Mesenchymal stem cell (in vitro differentiated cells and primary cell): ENCODE measurements at regions not wholly inside any gene's neighbourhood (a gene's known extent, or its start where the extent isn't known, plus 50 kb on each side); places are given as distances from the start of the nearest gene placed in this dataset.

Experiments used
- DNase-seq: peaks from one replicate; pipeline ENCODE4 v3.0.0-alpha.2; 2013
- H2AFZ ChIP-seq: one replicate; pipeline ENCODE4 v1.6.1; 2013; ENCODE audit warnings: low read depth, mild to moderate bottlenecking, control low read depth, inconsistent platforms, low read length, moderate library complexity
- H2AK5ac ChIP-seq: 2 replicates; pipeline ENCODE4 v1.6.1; 2013; ENCODE audit warnings: low read length, moderate library complexity, mild to moderate bottlenecking, inconsistent platforms; ENCODE audit not compliant: severe bottlenecking
- H2BK120ac ChIP-seq: one replicate; pipeline ENCODE4 v1.6.1; 2013; ENCODE audit warnings: low read depth, mild to moderate bottlenecking, inconsistent platforms, low read length, moderate library complexity
- H2BK12ac ChIP-seq, 2 experiments: one replicate each; pipeline ENCODE4 v1.6.1; 2013; ENCODE audit warnings: inconsistent platforms in 2 of 2, low read length in 2 of 2, mild to moderate bottlenecking in 2 of 2, moderate library complexity in 2 of 2, control low read depth in 1 of 2
- H2BK15ac ChIP-seq: one replicate; pipeline ENCODE4 v1.6.1; 2013; ENCODE audit warnings: mild to moderate bottlenecking, low read depth, inconsistent platforms; ENCODE audit not compliant: poor library complexity, severe bottlenecking
- H2BK5ac ChIP-seq: 2 replicates; pipeline ENCODE4 v1.6.1; 2013; ENCODE audit warnings: low read depth, mild to moderate bottlenecking, low read length, control low read depth, inconsistent platforms; ENCODE audit not compliant: poor library complexity, severe bottlenecking
- H3K14ac ChIP-seq, 2 experiments: one replicate each; pipeline ENCODE4 v1.6.1; 2013; ENCODE audit warnings: inconsistent platforms in 2 of 2, low read length in 2 of 2, control low read depth in 1 of 2, mild to moderate bottlenecking in 1 of 2, moderate library complexity in 1 of 2
- H3K18ac ChIP-seq, 2 experiments: one replicate each; pipeline ENCODE4 v1.6.1; 2013; ENCODE audit warnings: inconsistent platforms in 2 of 2, low read length in 2 of 2, control low read depth in 1 of 2, low read depth in 1 of 2, mild to moderate bottlenecking in 1 of 2
- H3K23ac ChIP-seq, 2 experiments: one replicate each; pipeline ENCODE4 v1.6.1; 2013; ENCODE audit warnings: inconsistent platforms in 2 of 2, low read length in 2 of 2, mild to moderate bottlenecking in 2 of 2, moderate library complexity in 2 of 2, control low read depth in 1 of 2
- H3K27ac ChIP-seq: 2 replicates; pipeline ENCODE4 v1.5.1; 2013; ENCODE audit warnings: mild to moderate bottlenecking, moderate library complexity, low read length, control low read depth, inconsistent platforms; ENCODE audit not compliant: poor library complexity, severe bottlenecking
- H3K27me3 ChIP-seq, 2 experiments: 2 replicates each; pipeline versions ENCODE4 v1.6.1 to v1.7.0; 2013; ENCODE audit warnings: low read length in 2 of 2, mild to moderate bottlenecking in 2 of 2, moderate library complexity in 2 of 2, control low read depth in 1 of 2, inconsistent platforms in 1 of 2; ENCODE audit not compliant: control insufficient read depth in 1 of 2, insufficient read depth in 1 of 2
- H3K36me3 ChIP-seq, 2 experiments: 2 replicates each; pipeline versions ENCODE4 v1.6.1 to v1.7.0; 2013; ENCODE audit warnings: low read length in 2 of 2, control low read depth in 1 of 2, inconsistent platforms in 1 of 2, low read depth in 1 of 2, mild to moderate bottlenecking in 1 of 2; ENCODE audit not compliant: insufficient read depth in 2 of 2, control insufficient read depth in 1 of 2
- H3K4ac ChIP-seq, 2 experiments: one replicate each; pipeline ENCODE4 v1.6.1; 2013; ENCODE audit warnings: inconsistent platforms in 2 of 2, low read length in 2 of 2, mild to moderate bottlenecking in 2 of 2, moderate library complexity in 2 of 2, control low read depth in 1 of 2, low read depth in 1 of 2
- H3K4me1 ChIP-seq: 2 replicates; pipeline ENCODE4 v1.6.1; 2013; ENCODE audit warnings: low read depth, low read length, control low read depth; ENCODE audit not compliant: control insufficient read depth, insufficient read depth
- H3K4me2 ChIP-seq: 2 replicates; pipeline ENCODE4 v1.6.1; 2013; ENCODE audit warnings: low read length, mild to moderate bottlenecking, inconsistent platforms; ENCODE audit not compliant: poor library complexity, severe bottlenecking
- H3K4me3 ChIP-seq, 2 experiments: 2 replicates each; pipeline versions ENCODE4 v1.5.1 to v1.7.0; 2013; ENCODE audit warnings: low read length in 2 of 2, mild to moderate bottlenecking in 2 of 2, control low read depth in 1 of 2, low read depth in 1 of 2; ENCODE audit not compliant: insufficient read depth in 1 of 2
- H3K79me1 ChIP-seq: replicated peaks from 2 replicates; pipeline ENCODE4 v1.6.1; 2013; ENCODE audit warnings: mild to moderate bottlenecking, control low read depth, low read length, inconsistent platforms; ENCODE audit not compliant: poor library complexity, severe bottlenecking
- H3K9ac ChIP-seq: 2 replicates; pipeline ENCODE4 v1.7.0; 2013; ENCODE audit warnings: mild to moderate bottlenecking, low read length, moderate library complexity
- H3K9me3 ChIP-seq: 2 replicates; pipeline ENCODE4 v1.7.0; 2013; ENCODE audit warnings: mild to moderate bottlenecking, low read length; ENCODE audit not compliant: control insufficient read depth
- H4K8ac ChIP-seq: one replicate; pipeline ENCODE4 v1.6.1; 2013; ENCODE audit warnings: inconsistent platforms, mild to moderate bottlenecking, low read length, moderate library complexity
- H4K91ac ChIP-seq: one replicate; pipeline ENCODE4 v1.6.1; 2013; ENCODE audit warnings: mild to moderate bottlenecking, low read length, inconsistent platforms
- WGBS: methylation state at CpG from one replicate; pipeline ENCODE4 v1.1.7; 2013; ENCODE audit warnings: mixed read lengths; 5-methylcytosine and 5-hydroxymethylcytosine counted together

GRCh38 chr2:19176977-19177376, 181.4 kb downstream of the OSR1 start:
- Histone ChIP-seq H4K8ac (no peak overlapping the region), H2AK5ac (no peak overlapping the region), H2AFZ (no peak overlapping the region), H3K18ac (no peak overlapping the region), H2BK12ac (no peak overlapping the region), H3K9ac (no peak overlapping the region), H3K14ac (no peak overlapping the region), H4K91ac (no peak overlapping the region), H2BK15ac (no peak overlapping the region), H3K4ac (no peak overlapping the region), H3K9me3 (peaks cover 8% of the 10 kb centered on the region), H2BK5ac (no peak overlapping the region), H3K4me3 (no peak overlapping the region), H3K4me1 (no peaks in the 10 kb centered on the region), H3K79me1 (no peaks in the 10 kb centered on the region), H2BK120ac (no peak overlapping the region), H3K36me3 (no peaks in the 10 kb centered on the region), H3K23ac (no peak overlapping the region), H3K27me3 (no peaks in the 10 kb centered on the region), H3K27ac (no peak overlapping the region), H3K4me2 (no peak overlapping the region)
- no peak for DNase-seq
- WGBS, result 83% methylated on average over 4 of the region's 4 CpGs

- no peak overlapping the region for H3K18ac ChIP-seq
- no peaks in the 10 kb centered on the region for H3K79me1 ChIP-seq
- H2AK5ac ChIP-seq, result no peak overlapping the region
- H2BK15ac ChIP-seq, result no peak overlapping the region
- no peak overlapping the region for H3K9ac ChIP-seq
- H3K27me3 ChIP-seq, result no peaks in the 10 kb centered on the region
- H3K4me1 ChIP-seq, result no peaks in the 10 kb centered on the region
- no peak overlapping the region for H2BK120ac ChIP-seq
- no peak overlapping the region for H4K91ac ChIP-seq
- no peak overlapping the region for H2BK5ac ChIP-seq
- H2AFZ ChIP-seq, result no peak overlapping the region
- no peaks in the 10 kb centered on the region for H3K36me3 ChIP-seq
- H3K23ac ChIP-seq, result no peak overlapping the region
- DNase-seq, result no peak
- 98% methylated on average over 3 of the region's 3 CpGs for WGBS
- H3K4me2 ChIP-seq, result no peak overlapping the region
- no peak overlapping the region for H3K27ac ChIP-seq
- no peak overlapping the region for H3K4ac ChIP-seq
- peaks cover 8% of the 10 kb centered on the region for H3K9me3 ChIP-seq
- no peak overlapping the region for H4K8ac ChIP-seq
- no peak overlapping the region for H3K14ac ChIP-seq
- no peak overlapping the region for H2BK12ac ChIP-seq
- H3K4me3 ChIP-seq, result no peak overlapping the region
Measured at GRCh38 chr2:19176172-19176852, 182.1 kb downstream of the OSR1 start.

GRCh38 chr2:19174176-19174575, 184.2 kb downstream of the OSR1 start:
- Histone ChIP-seq H4K91ac (no peak overlapping the region), H3K27ac (no peak overlapping the region), H2BK120ac (no peak overlapping the region), H2AFZ (no peak overlapping the region), H2BK15ac (no peak overlapping the region), H2BK5ac (no peak overlapping the region), H3K79me1 (no peaks in the 10 kb centered on the region), H3K4me1 (no peaks in the 10 kb centered on the region), H3K9me3 (no peaks in the 10 kb centered on the region), H3K4me3 (no peak overlapping the region), H3K4ac (no peak overlapping the region), H2AK5ac (no peak overlapping the region), H3K23ac (no peak overlapping the region), H3K14ac (no peak overlapping the region), H3K4me2 (no peak overlapping the region), H4K8ac (no peak overlapping the region), H3K18ac (no peak overlapping the region), H3K9ac (no peak overlapping the region), H3K27me3 (no peaks in the 10 kb centered on the region), H3K36me3 (no peaks in the 10 kb centered on the region), H2BK12ac (no peak overlapping the region)
- no peak for DNase-seq
- 100% methylated on average over 2 of the region's 2 CpGs for WGBS

- Histone ChIP-seq H3K18ac (no peak overlapping the region), H3K36me3 (no peaks in the 10 kb centered on the region), H3K23ac (no peak overlapping the region), H3K27me3 (no peaks in the 10 kb centered on the region), H3K14ac (no peak overlapping the region), H3K9ac (no peak overlapping the region), H2BK120ac (no peak overlapping the region), H2BK15ac (no peak overlapping the region), H3K4ac (no peak overlapping the region), H3K4me3 (no peak overlapping the region), H3K27ac (no peak overlapping the region), H3K79me1 (no peaks in the 10 kb centered on the region), H2BK12ac (no peak overlapping the region), H4K91ac (no peak overlapping the region), H2AK5ac (no peak overlapping the region), H4K8ac (no peak overlapping the region), H3K9me3 (no peaks in the 10 kb centered on the region), H3K4me1 (no peaks in the 10 kb centered on the region), H2AFZ (no peak overlapping the region), H2BK5ac (no peak overlapping the region), H3K4me2 (no peak overlapping the region)
- no peak for DNase-seq
- WGBS, result 86% methylated on average over 1 of the region's 1 CpG
Measured at GRCh38 chr2:19171409-19171808, 187.0 kb downstream of the OSR1 start.
